ENCODE measurements at regions not wholly inside any gene's neighbourhood (a gene's known extent, or its start where the extent isn't known, plus 50 kb on each side); places are given as distances from the start of the nearest gene placed in this dataset.

GRCh38 chr22:22834204-22834603, 53.4 kb upstream of the IGLL5 start:
- TF ChIP-seq CTCF (conservative IDR thresholded peaks at IDR 0.05; ENCODE audit: low read depth, low read length) (no peak), EZH2 (IDR thresholded peaks at IDR 0.05; ENCODE audit: borderline replicate concordance, low read depth, low read length, poor library complexity, severe bottlenecking) (no peak)

Data from A673 (cell line).